GM12872 (cell line): ENCODE measurements at regions not wholly inside any gene's neighbourhood (a gene's known extent, or its start where the extent isn't known, plus 50 kb on each side); places are given as distances from the start of the nearest gene placed in this dataset.

Experiments
- CTCF ChIP-seq: IDR thresholded peaks from 3 replicates; pipeline ENCODE4 v1.5.1; 2011; ENCODE audit warnings: low read depth, mild to moderate bottlenecking, low read length, moderate library complexity; ENCODE audit not compliant: insufficient read depth

GRCh38 chr3:159657629-159658028 is 331.0 kb upstream of the IL12A start:
- no peak for TF ChIP-seq CTCF

- no peak for TF ChIP-seq CTCF
Measured at GRCh38 chr3:159660326-159660725, 328.3 kb upstream of the IL12A start.

- TF ChIP-seq CTCF, result no peak
Measured at GRCh38 chr3:159660901-159661300, 327.7 kb upstream of the IL12A start.

GRCh38 chr3:159662549-159662948 is 326.1 kb upstream of the IL12A start:
- no peak for TF ChIP-seq CTCF

GRCh38 chr3:159664006-159664405 is 324.6 kb upstream of the IL12A start:
- TF ChIP-seq CTCF, result no peak

GRCh38 chr3:159664653-159665052 is 324.0 kb upstream of the IL12A start:
- TF ChIP-seq CTCF, result no peak

GRCh38 chr3:159667261-159667660 is 321.4 kb upstream of the IL12A start:
- TF ChIP-seq CTCF, result no peak

GRCh38 chr3:159668461-159668860 is 320.2 kb upstream of the IL12A start:
- TF ChIP-seq CTCF, result no peak
